ENCODE measurements at regions not wholly inside any gene's neighbourhood (a gene's known extent, or its start where the extent isn't known, plus 50 kb on each side); places are given as distances from the start of the nearest gene placed in this dataset.

DNA sequence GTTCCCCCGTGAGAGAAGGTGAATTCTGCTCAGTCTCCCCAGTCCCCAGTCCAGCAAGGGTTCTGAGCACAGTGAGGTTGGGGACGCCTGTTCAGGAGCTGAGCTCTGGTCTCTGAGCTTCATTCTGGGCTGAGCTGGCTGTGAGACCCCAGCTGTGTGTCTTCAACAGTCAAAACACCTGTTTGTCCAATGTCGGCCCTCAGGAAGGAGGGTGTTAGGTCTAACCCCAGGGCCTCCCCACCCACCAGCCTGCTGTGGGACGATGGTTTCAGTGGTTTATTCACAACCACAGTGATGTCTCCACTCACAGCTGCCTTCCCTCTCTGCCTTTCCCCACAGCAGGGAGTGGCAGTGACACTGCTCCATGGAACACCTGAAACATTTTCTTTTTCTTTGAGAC, 1282.9 kb downstream of the TBC1D22A start:
- no peak for DNase-seq

DNA sequence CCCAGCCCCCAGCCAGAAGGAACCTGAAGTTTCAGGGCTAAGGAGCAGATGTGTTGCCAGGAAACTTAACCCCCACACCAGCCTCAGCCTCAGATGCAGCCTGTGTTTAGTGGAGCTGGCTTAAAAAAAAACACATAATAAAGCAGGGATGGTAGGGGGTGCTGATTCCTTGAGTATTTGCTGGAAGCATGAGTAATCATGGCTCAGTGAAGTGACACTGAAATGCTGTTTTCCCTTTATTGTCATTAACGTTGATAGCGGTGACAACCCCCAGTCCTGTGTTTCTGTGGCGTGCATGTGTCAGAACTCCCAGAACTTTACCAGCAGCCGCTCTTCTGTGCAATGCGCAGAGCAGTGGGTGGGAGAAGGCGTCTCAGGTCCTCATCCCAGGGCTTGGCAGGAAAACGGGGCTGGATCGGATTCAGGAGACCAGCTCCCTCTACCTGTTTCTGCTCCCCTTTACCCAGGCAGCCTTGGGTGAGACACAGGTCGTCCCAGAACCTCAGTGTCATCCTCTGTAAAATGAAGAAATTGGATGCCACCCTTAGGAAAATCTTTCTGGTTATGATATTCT, 1282.1 kb downstream of the TBC1D22A start:
- DNase-seq: no peak

DNA sequence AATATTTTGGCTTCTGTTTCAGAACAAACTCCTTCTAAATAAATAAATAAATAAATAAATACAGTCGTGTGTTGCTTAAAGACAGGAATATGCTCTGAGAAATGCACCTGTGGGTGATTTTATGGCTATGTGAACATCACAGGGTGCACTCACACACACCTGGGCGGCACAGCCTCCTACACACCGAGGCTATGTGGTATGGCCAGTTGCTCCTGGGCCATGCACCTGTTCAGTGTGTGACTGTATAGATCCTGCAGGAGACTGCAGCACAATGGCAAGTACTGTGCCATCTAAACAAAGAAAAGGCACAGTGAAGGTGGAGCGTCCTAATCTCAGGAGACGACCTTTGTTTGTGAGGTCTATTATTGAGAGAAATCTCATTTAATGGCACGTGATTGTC, 1281.1 kb downstream of the TBC1D22A start:
- no peak for DNase-seq

DNA sequence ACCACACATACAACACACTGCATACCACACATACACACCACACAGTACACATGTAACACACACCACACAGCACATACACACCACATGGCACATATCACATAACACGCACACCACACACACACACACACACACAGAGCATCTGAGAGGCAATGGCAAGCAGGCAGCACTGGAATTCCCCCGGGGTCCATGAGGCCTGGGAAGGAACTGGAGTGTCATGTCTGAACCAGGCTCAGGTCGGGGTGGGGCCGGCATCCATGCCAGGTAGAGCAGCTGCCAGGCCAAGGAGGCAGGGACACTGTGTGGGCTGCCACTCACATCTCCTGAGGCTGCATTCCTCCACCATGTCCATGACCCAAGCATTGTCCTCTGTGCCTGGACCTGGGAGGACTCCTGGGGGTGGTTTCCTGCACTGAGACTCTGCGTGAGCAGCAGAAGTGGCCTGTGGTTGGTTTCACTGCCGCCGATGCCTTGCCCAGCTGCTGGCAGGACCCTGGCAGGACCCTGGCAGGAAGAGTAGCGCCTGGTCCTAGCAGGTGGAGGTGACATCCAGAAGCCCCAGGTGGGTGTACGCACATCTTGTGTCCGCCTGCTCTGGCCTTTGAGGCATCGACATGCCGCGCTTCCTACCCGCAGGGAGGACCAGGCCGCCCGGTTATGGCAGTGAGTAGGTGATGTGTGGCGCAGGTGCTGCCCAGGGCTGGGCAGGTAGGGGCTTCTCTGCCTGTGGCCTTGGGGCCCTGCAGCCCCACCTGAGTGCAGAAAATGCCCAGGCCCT, 1280.4 kb downstream of the TBC1D22A start:
- DNase-seq: no peak

DNA sequence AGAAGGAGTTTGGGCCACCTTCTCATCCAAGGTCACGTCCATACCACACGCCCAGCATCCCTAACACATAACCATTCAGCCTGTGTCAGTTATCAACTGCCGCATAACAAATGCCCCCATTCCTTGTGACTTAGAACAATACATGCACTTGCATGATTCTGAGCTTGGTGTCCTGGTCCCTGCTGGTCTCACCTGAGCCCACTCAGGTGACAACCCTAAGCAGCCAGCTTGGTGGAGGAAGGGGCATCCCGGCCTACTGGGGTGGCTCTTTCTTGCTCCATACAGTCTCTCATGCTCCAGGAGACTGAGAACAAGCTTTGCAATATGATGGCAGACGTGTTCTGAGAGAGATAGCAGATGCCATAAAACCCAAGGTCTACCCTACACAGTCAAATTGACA, 1276.9 kb downstream of the TBC1D22A start:
- DNase-seq: no peak

DNA sequence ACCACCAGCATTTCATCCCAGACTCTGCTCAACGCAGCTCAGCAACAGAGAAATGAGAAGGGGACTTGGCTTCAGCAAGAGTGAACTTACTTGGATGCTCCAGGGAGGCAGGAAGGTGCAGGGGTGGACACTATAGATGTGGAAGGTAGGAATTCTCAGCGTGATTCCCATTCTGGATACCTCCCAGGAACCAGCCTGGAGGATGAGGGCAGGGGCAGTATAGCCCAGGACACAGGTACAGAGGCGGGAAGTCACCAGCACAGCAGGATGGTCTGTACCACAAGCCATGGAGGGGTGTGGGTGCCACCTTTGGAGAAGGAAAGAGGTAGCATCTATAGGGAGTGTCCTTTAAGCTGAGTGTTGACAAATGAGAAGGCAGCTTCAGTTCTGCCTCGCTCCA, 1275.2 kb downstream of the TBC1D22A start:
- DNase-seq: no peak

DNA sequence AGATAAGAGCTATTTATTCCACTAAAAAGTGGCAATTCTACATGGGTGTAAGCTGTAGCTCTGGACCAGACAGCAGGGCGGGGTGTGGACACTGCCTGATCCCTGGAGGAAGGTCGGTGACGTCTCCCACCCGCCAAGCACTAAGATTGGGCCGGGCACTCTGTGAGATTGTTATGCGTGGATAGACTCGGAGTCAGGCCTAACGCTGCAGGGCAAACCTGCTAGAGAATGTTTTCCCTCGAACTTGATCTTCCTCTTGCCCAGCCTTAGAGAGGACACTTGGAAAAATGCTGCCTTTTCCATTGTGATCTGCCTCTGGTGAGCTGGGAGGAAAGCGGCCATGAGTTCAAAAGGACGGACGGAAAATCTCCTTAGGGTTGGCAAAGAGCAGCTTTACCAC, 1273.4 kb downstream of the TBC1D22A start:
- no peak for DNase-seq

DNA sequence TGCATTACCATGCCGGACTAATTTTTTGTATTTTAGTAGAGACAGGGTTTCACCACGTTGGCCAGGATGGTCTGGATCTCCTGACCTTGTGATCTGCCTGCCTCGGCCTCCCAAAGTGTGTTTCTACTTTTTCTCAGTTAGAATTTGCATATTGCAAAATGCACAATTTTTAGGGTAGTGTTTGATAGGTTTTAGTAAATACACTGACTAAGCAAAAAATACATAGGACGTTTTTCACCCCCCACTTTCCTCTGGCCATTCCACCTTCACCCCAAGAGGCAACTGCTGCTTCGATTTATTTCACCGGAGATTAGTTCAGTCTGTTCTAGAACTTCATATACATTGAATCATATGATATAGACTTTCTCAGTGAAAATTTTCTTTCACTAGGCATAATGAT, 1269.1 kb downstream of the TBC1D22A start:
- DNase-seq: no peak

DNA sequence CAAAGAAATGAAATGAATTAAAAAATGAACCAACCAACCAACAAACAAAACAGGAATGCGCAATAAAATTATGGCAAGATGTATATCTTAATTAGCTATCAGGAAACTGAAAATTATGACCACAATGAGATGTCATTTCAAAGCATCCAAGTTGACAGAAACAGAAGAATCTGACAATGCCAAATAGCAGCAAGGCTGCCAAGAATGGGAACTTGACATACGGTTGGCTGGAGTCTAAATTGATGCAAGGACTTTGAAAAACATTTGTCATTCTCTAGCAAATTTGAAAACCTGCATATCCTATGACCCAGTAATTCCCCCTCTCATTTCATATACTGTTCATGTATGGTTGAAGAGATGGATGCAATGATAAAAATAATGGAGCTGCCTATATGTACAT, 1262.6 kb downstream of the TBC1D22A start:
- no peak for DNase-seq

DNA sequence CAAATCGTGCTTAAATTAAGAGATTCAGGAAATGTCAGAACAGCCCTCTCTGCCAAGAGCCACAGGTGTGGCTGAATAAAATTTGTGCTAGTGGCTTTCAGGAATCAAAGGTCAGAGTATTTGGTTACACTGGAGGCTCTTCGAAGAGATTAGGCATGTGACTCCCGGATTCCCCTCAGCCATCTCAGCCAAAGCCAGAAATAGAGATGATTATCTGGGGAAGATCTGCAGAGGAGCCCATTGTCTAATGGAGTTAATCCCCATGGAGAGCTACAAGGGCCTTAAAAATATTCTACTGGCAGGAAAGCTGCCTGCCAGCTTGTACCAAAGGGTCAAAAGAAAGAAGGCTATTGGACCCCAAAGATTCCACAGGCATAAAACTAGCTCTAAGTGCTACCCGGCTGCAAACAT, 1259.5 kb downstream of the TBC1D22A start:
- no peak for DNase-seq

DNA sequence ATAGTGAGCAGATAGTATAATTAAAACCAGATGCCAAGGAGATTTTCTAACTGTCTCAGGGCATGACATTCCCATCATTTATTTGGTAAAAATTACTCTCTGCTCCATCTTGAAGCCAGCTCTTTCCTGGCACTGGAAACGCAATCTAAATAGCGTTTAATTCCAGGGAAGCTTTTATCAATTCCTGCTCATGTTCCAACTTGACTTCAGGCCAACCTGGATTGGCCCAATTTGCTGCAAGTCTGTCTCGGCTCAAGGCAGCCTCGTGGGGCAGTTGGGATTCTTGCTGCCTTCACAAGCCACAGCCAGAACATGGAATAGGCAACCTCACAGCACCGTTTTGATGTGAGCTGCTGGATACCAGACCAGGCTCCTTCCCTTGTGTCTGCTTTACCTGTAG, 1255.9 kb downstream of the TBC1D22A start:
- no peak for DNase-seq

DNA sequence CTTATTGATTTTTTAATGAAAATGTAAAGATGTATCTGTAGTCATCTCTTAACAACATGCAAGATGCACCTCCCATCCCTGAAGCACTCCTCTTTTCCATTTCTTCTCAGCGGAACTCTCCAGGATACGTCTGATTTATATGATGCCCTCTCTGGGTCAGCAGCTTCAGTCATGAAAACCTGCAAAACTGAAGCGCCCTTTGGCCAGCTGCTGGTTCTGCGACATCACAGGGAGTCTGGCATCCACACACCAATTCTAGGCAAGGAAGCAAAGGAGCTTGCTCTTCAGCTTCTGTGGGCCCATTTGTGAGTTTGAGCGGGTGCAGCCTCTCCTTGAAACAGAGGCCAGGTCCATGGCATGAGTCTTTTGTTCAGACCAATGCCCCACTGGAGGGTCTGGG, 1253.3 kb downstream of the TBC1D22A start:
- DNase-seq: no peak

DNA sequence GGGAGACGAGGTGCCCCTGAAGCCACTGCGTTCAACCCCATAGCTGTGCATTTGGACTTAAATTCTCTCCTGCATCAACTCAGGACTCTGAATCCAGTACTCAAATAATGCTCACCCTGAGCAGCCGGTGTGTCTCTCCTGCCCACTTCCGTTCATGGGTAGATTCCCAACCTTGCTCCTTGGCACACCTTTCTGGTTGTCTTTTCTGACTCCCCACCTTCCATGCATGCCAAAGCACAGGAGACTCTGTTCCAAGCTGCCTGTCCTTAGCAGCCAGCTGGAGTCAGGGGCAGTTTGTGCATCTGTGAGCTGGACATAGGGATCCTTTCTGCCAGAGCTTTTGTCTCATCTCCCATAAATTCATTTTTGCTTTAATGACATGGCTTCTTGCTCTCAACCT, 1242.5 kb downstream of the TBC1D22A start:
- DNase-seq: no peak

DNA sequence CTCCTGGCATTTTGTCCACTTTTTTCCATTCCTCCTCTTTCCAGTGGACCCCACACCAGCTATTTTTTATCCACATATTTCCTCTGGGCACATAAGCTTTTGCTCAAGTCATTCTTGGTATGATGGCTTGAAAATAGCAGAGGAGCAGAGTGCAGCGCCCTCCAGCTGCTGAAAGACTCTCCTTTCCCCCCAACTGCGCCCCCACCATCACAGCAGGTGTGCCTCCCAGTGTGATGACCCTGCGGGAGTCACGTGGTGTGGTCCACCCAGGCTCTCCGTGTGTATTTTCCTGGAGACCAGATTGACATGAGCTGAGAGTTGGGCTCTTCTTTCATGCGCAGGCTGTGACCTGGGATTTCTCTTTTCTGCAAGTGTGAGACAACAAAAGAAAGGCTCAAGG, 1241.6 kb downstream of the TBC1D22A start:
- no peak for DNase-seq

DNA sequence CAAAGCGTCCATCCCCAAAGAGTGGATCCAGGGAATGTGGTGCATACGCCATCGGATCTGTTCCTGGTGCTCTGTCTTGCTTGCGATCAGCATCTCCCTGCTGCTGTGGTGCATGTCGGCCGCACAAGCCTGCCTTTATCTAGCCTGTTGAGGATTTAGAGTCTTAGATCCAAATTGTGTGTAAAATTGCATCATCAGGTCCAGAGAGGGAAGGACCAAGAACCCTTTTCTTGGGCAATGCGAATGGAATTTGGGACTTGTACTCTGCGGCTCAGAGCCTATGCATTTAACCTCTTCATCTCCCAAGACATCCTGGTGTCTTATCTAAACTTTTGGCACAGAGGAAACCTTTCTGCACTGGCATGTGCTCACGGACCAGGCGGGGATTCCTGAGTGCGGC, 1238.7 kb downstream of the TBC1D22A start:
- no peak for DNase-seq

DNA sequence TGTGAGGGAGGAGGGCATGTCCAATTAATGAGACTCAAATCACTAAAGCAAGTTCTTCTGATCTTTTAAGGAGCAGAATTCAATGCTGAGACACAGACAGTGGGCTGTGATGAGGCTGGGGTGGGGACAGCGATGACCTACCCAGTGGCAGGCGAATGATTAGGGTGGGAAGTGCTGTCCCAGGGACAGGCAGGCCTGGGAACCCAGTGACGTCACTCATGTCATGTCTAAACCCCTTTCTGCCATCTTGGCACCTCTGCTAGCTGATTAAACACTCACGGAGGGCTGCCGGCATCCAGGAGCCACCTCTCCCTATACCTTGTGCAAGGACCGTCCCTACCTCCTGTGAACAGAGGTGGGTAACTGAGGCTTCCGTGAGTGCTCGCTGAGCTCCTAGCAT, 1235.2 kb downstream of the TBC1D22A start:
- no peak for DNase-seq

DNA sequence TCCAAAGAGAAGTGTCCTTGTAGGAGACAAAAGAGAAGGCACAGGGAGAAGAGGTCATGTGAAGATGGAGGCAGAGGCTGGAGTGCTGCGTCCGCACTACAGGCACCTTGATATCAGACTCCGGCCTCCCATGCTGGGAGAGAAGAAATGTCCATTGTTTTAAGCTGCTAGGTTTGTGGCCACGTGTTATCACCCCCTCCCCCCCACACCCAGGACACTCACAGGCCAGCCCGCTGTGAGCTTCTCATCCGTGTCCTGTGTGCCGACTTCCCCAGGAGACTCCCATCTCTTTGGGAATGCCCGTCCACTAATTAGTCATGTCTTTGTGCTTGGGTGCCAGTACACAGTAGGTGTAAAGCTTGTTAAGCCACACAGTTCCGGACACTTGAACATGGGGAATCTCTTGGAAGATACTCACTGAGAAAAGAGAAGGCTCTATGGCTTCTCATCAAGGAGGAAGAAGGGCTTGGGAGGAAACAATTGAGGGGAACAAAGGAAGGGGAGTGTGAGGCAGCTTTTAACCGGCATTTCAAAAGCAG, 1234.7 kb downstream of the TBC1D22A start:
- no peak for DNase-seq

DNA sequence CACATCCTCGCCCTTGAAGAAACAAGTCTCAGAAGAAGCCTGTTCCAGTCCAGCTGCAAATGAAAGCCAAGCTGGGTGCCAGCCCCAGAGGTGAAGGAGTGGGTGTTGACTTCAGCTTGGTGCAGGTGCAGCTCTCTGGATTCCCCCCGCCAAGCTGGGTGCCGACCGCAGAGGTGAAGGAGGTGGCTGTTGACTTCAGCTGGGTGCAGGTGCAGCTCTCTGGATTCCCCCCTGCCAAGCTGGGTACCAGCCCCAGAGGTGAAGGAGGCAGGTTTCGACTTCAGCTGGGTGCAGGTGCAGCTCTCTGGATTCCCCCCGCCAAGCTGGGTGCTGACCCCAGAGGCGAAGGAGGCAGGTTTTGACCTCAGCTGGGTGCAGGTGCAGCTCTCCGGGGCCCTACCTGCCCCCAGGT, 1234.0 kb downstream of the TBC1D22A start:
- peak; percentile 1 to 27 for DNase-seq

DNA sequence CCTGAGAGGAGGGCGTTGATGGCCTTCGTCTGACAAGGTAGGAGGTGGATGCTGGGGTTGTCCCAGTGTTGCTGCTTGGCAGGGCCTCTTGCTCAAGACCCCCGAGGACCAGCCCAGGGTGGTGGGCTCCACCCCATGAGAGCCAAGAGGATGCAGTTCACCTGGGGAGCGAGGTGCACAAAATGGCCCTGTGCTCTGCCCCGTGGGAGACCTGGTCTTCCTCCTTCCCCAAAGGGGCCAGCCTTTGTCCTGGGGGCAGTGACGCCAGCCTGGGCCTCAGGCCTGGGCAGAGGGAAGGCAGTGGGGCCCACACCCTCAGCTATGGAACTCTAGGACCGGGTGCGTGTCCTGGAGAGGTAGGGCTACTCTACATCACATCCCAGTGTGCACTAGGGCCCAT, 1233.3 kb downstream of the TBC1D22A start:
- no peak for DNase-seq

DNA sequence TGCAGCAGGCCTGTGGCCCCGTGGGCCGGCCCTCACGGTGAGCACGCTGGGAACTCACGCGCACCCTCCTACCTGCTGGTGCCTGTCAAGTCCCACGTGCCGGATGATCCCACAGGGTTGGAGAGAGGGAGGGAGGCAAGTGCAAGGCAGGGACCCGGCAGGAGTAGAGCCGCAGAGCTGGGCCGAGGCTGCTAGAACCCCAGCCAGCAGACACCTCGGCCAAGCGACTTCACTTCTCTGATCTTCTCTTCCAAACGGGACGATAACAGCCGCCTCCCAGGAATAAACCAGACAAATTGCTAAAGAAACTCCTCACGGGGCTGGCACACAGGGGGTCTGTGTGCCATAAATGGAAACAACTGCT, 1232.8 kb downstream of the TBC1D22A start:
- no peak for DNase-seq

DNA sequence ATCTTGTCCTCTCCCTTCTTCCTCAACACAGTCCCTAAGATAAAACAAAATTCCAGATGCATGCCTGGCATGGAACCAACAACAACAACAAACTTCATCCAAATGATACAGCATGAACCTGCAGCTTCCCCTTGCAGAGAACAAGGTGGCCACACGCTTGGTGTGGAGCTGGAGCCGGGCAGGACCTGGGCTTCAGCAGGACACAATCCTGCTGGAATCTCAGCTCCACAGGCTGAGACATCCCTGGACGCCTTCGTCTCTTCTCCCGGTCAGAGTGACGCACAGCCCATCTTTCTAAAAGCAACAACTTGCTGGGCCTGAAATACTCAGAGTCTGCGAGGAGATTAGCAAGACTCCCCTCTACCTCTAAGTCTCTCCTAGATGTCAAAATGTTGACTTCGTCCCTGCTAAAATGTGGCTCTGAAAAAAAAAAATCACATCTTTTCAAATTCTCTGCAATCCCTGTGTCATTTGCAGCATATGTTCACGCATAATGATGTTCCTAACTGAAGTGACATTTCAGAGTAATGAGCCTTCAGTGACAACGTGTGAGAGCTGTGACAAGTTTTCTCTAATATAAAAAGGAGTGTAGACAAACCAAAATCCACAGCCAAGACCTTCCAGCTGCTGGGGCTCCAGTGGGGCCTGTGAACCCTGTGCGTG, 1232.3 kb downstream of the TBC1D22A start:
- no peak for DNase-seq

DNA sequence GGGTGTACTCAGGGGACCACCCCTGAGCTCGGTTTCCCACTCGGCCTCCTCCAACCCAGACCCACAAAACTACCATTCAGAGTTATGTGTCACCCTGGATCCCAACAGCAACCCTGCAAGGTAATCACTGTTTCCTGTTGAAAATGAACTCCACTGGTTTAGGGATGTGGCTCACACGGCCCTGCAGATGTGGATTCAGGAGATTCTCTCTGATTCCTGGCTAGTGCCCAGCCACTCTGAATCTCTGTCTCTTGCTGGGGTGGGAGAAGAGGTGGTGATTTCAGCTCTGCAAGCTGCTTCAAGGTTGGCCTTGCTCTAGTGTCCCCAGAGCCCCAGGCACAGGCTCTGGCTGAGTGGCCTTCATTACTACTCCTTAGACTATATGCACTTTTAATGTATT, 1231.6 kb downstream of the TBC1D22A start:
- no peak for DNase-seq

DNA sequence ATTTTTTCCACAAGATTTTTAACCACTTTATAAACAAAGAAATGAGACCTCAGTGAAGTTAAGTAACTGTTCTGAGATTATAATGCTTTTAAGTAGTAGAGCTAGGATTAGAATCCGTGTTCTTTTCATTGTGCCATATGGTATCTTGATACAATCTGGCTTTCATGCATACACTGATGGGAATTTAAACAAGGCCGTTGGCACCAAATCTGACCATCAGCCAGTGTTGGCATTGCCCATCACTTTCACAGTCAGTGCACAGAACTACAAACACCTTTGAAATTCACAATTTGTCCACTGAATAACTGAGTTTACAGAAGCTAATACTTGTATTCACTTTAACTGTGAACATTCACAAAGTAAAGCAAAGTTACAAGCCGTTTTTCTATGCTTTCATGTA, 1228.0 kb downstream of the TBC1D22A start:
- no peak for DNase-seq

DNA sequence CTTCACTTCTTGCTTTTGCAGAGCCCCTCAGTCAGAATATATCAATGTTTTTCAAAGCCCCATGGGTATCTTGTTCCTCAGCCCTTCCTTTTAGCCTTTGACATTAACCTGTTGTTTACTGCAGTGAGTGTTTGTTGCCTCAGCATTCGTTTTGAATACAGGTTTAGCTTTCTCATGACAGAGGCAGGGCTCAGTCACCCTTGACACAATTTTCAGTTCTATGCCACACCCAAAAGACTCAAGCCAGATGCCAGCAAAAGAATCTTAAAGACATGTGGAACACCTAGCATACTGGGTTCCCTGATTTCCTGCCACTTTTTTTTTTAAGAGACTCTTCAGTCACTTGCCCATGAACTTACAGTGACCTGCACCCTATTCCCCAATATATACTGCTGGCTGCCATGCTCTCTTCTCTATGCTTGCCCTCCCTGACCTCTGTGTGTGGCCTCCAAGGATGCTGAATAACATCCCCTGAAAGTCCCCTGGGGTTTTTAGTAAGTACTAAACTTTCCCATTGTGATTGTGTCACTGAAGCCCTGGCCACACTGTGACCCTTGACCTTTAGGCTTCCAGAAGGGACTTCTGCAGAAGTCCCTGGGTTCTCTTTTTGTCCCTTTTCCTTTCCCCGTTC, 1225.5 kb downstream of the TBC1D22A start:
- no peak for DNase-seq

Data from CD4-positive, alpha-beta T cell treated with Interleukin-1 beta for 1 hour (primary cell).